NCI-H2081 (cell line): ENCODE measurements at regions not wholly inside any gene's neighbourhood (a gene's known extent, or its start where the extent isn't known, plus 50 kb on each side); places are given as distances from the start of the nearest gene placed in this dataset.
"Not testable (repeated sequence)": the region's sequence is repeated elsewhere in the genome, so short reads cannot be mapped to it uniquely, and the experiment has no call there.

ENCODE experiments used
- DNase-seq, 2 experiments: peaks; one replicate each; lab custom pipeline; 2025; lab: John Stamatoyannopoulos, UW

DNA sequence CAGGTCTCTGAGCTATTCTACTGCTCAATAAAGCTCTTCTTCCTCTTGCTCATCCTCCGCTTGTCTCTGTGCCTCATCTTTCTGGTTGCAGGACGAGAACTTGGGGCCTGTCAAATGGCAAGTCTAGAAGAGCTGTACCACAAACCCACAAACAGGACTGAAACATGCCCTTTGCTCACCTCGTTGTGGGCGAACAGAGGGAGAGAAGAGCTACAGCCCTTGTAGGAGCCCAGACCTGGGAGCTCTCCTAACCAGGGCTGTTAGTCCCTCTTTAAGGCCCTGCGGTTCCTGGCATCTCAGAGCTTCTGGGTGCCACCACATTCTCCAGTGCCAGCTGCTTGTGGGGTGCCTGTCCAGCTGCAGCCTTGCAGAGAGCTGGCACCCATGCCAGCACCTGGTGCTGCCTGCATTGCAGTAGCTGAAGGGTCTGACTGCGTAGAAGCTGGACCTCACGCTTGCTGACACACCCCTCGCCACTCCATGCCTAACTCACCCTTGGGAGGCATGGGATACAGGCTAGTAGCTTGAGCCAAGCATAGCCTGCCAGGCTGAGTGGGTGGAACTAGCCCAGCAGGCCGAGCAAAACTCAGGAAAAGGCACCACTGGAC is 313.4 kb downstream of the ANKRD30B start:
- DNase-seq, result not testable (repeated sequence)

DNA sequence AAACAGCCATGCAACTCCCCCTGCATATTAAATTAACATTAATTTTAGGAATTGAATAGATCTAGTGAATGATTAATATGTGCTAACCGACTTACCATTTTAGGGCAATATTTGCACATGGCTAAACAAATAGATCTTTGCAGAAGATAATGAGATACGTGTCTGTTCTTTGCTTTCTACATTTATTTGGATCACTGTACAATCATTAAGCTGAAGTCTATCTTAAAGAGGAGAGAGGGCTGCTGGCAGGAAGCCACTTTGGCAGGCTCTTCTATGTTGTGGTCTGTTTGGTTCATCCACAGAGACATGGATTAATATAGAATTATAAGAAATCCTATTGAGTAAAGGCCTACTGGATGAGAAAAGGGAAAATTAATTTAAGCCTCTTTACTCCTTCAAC is 318.5 kb downstream of the ANKRD30B start:
- not testable (repeated sequence) for DNase-seq

DNA sequence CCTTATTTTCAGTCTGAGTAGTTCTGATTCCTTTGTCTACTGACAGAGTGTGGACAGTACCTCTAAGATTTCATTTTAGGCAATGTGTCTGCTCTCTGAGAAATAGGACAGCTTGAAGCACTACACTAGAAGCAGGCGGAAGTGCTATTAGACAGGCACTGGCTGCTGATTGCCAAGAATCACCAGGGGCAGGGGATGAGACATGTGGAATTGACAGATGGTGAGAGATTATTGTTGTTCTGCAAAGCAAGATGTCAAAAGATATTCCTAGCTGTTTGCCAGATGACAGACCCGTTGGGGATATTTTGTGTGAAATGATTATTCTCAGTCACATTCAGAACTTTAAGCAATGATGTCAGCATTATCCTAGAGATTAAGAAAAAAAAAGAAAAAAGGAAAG is 323.3 kb downstream of the ANKRD30B start:
- not testable (repeated sequence) for DNase-seq
